ENCODE measurements at regions not wholly inside any gene's neighbourhood (a gene's known extent, or its start where the extent isn't known, plus 50 kb on each side); places are given as distances from the start of the nearest gene placed in this dataset.

DNA sequence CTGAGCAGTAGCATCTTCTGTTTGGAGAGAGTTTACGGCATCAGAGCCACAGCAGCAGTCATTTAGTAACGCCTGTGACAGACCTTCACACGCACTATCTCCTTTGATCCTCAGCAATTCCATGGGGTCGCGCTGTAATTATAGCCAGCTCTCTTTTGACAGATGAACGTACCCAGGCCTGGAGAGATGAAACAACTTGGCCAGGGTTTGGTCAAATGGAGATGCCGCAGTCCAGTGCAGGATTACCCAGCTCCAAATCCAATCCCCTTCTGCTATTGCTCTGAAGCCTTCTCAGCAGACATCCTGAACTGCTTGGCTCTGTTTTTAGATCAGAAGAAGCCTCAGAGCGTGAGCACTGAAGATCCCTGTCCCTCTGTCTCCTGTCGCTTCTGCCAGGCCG, 83.9 kb downstream of the SOX9 start:
- Histone ChIP-seq H3K27me3 (ENCODE audit: control insufficient read depth, insufficient read depth, low read length) (no peaks in the 10 kb centered on the region), H3K9me3 (ENCODE audit: control insufficient read depth, insufficient read depth, low read length) (no peaks in the 10 kb centered on the region), H3K4me3 (ENCODE audit: low read length) (no peak overlapping the region), H3K36me3 (ENCODE audit: control insufficient read depth, insufficient read depth, low read length) (no peaks in the 10 kb centered on the region), H3K4me1 (ENCODE audit: control insufficient read depth, insufficient read depth, low read length) (no peaks in the 10 kb centered on the region), H3K27ac (ENCODE audit: low read length) (no peak overlapping the region)
- TF ChIP-seq, protein P1, sequence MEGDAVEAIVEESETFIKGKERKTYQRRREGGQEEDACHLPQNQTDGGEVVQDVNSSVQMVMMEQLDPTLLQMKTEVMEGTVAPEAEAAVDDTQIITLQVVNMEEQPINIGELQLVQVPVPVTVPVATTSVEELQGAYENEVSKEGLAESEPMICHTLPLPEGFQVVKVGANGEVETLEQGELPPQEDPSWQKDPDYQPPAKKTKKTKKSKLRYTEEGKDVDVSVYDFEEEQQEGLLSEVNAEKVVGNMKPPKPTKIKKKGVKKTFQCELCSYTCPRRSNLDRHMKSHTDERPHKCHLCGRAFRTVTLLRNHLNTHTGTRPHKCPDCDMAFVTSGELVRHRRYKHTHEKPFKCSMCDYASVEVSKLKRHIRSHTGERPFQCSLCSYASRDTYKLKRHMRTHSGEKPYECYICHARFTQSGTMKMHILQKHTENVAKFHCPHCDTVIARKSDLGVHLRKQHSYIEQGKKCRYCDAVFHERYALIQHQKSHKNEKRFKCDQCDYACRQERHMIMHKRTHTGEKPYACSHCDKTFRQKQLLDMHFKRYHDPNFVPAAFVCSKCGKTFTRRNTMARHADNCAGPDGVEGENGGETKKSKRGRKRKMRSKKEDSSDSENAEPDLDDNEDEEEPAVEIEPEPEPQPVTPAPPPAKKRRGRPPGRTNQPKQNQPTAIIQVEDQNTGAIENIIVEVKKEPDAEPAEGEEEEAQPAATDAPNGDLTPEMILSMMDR (IDR thresholded peaks at IDR 0.05), result no peak
- Mint-ChIP-seq H3K4me3 (no peak overlapping the region), H3K27me3 (ENCODE audit: low read depth in 2 of 2) (no peaks in the 10 kb centered on the region), H3K27ac (no peak overlapping the region), H3K9me3 (peaks cover 0 to 3% of the 10 kb centered on the region in 2 donors), H3K36me3 (no peaks in the 10 kb centered on the region), H3K4me1 (no peaks in the 10 kb centered on the region)
- ATAC-seq (no peak), DNase-seq (no peak)
- intact Hi-C loops (cut with micrococcal nuclease), result no loop called here
- 35% methylated on average over 10 of the region's 10 CpGs for WGBS (ENCODE audit: insufficient coverage)

DNA sequence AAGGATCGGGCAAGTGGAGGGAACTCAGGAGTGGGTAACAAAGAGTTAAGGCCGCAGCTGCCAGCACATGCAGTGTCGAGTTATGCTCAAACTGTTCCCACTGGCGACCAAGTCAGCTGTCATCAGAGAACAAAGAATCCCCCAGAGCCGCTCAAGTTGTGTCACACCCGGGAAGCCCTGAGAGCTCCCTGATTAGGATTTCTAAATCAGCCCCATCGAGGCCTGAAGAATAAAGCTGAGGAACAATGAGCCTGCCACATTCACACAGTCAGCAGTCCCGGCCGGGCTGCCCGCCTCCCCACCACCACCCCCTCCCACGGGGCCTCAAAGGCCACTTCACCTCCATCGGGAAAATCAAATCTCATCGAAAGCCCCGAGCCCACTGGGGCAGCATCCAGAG, 84.5 kb downstream of the SOX9 start:
- no peaks in the 10 kb centered on the region for H3K36me3 ChIP-seq (ENCODE audit: control insufficient read depth, insufficient read depth, low read length)
- DNase-seq, result no peak
- H3K4me1 ChIP-seq (ENCODE audit: control insufficient read depth, insufficient read depth, low read length), result no peaks in the 10 kb centered on the region
- ATAC-seq, result no peak
- TF ChIP-seq, protein P1 (IDR thresholded peaks at IDR 0.05), result no peak
- no peaks in the 10 kb centered on the region for H3K27me3 ChIP-seq (ENCODE audit: control insufficient read depth, insufficient read depth, low read length)
- no peaks in the 10 kb centered on the region for H3K27me3 Mint-ChIP-seq (ENCODE audit: low read depth in 2 of 2)
- peaks cover 0 to 3% of the 10 kb centered on the region in 2 donors for H3K9me3 Mint-ChIP-seq
- no peaks in the 10 kb centered on the region for H3K9me3 ChIP-seq (ENCODE audit: control insufficient read depth, insufficient read depth, low read length)
- H3K4me1 Mint-ChIP-seq, result no peaks in the 10 kb centered on the region
- 16% methylated on average over 14 of the region's 14 CpGs for WGBS (ENCODE audit: insufficient coverage)
- no peak overlapping the region for H3K27ac ChIP-seq (ENCODE audit: low read length)
- H3K4me3 ChIP-seq (ENCODE audit: low read length), result no peak overlapping the region
- no peak overlapping the region for H3K27ac Mint-ChIP-seq
- no peaks in the 10 kb centered on the region for H3K36me3 Mint-ChIP-seq
- H3K4me3 Mint-ChIP-seq, result no peak overlapping the region
- intact Hi-C loops (cut with micrococcal nuclease), result no loop called here

DNA sequence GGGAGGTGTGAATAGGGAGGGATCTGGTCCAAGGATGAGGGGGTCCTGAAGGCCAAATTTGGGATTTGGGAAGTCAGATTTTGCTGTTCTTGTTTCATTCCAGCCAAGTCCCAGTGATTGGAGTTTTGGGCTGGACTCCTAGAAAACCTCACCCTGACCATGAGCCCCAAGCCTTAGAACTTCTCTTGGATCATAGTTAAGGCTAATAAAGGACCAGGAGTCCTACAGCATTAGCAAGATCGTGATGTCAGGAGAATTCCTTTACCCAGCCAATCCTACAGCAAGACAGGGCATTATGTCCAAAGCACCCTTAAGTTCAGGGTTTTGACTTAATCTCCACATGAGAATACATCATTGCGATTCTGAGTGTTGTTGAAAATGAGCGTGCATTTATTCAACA, 85.0 kb downstream of the SOX9 start:
- no peak for ATAC-seq
- no peak overlapping the region for H3K4me3 ChIP-seq (ENCODE audit: low read length)

GRCh38 chr17:72206376-72206775, 85.6 kb downstream of the SOX9 start:
- Histone ChIP-seq H3K4me3 (ENCODE audit: low read length) (no peak overlapping the region), H3K27me3 (ENCODE audit: control insufficient read depth, insufficient read depth, low read length) (no peaks in the 10 kb centered on the region), H3K9me3 (ENCODE audit: control insufficient read depth, insufficient read depth, low read length) (no peaks in the 10 kb centered on the region), H3K36me3 (ENCODE audit: control insufficient read depth, insufficient read depth, low read length) (no peaks in the 10 kb centered on the region), H3K27ac (ENCODE audit: low read length) (no peak overlapping the region), H3K4me1 (ENCODE audit: control insufficient read depth, insufficient read depth, low read length) (no peaks in the 10 kb centered on the region)
- peaks cover 0 to 3% of the 10 kb centered on the region in 2 donors for H3K9me3 Mint-ChIP-seq
- intact Hi-C loops (cut with micrococcal nuclease), result no loop called here
- H3K27me3 Mint-ChIP-seq (ENCODE audit: low read depth in 2 of 2), result no peaks in the 10 kb centered on the region
- no peak for ATAC-seq
- no peaks in the 10 kb centered on the region for H3K36me3 Mint-ChIP-seq
- H3K27ac Mint-ChIP-seq, result no peak overlapping the region
- WGBS (ENCODE audit: insufficient coverage), result 56% methylated on average over 4 of the region's 4 CpGs
- TF ChIP-seq, protein P1 (IDR thresholded peaks at IDR 0.05), result no peak
- H3K4me3 Mint-ChIP-seq, result no peak overlapping the region
- H3K4me1 Mint-ChIP-seq, result no peaks in the 10 kb centered on the region
- no peak for DNase-seq

More for the DNA sequence above, 85.0 kb downstream of the SOX9 start:
- Histone ChIP-seq H3K27me3 (ENCODE audit: control insufficient read depth, insufficient read depth, low read length) (no peaks in the 10 kb centered on the region), H3K27ac (ENCODE audit: low read length) (no peak overlapping the region), H3K36me3 (ENCODE audit: control insufficient read depth, insufficient read depth, low read length) (no peaks in the 10 kb centered on the region), H3K4me1 (ENCODE audit: control insufficient read depth, insufficient read depth, low read length) (no peaks in the 10 kb centered on the region), H3K9me3 (ENCODE audit: control insufficient read depth, insufficient read depth, low read length) (no peaks in the 10 kb centered on the region)
- no peaks in the 10 kb centered on the region for H3K36me3 Mint-ChIP-seq
- intact Hi-C loops (cut with micrococcal nuclease), result no loop called here
- no peak for DNase-seq
- H3K27ac Mint-ChIP-seq, result no peak overlapping the region
- no peak overlapping the region for H3K4me3 Mint-ChIP-seq
- peaks cover 0 to 3% of the 10 kb centered on the region in 2 donors for H3K9me3 Mint-ChIP-seq
- H3K27me3 Mint-ChIP-seq (ENCODE audit: low read depth in 2 of 2), result no peaks in the 10 kb centered on the region
- 60% methylated on average over 1 of the region's 3 CpGs for WGBS (ENCODE audit: insufficient coverage)
- TF ChIP-seq, protein P1 (IDR thresholded peaks at IDR 0.05), result no peak
- H3K4me1 Mint-ChIP-seq, result no peaks in the 10 kb centered on the region

All from natural killer cell (primary cell).